GM23338 (cell line): ENCODE measurements at regions not wholly inside any gene's neighbourhood (a gene's known extent, or its start where the extent isn't known, plus 50 kb on each side); places are given as distances from the start of the nearest gene placed in this dataset.

Source experiments
- CREB1 ChIP-seq: fragments of 250-450 bp; sonication (Bioruptor Pico); IDR thresholded peaks from 2 replicates; pipeline ENCODE4 v1.5.0; 2020; ENCODE audit warnings: low read depth, mild to moderate bottlenecking, moderate library complexity
- EZH2 ChIP-seq: fragments of 200-600 bp; sonication (generic); IDR thresholded peaks from one replicate; pipeline ENCODE4 v1.8.0; 2017; ENCODE audit warnings: antibody characterized with exemption, mild to moderate bottlenecking, low read depth; ENCODE audit not compliant: unreplicated experiment
- EZH2phosphoT487 ChIP-seq: fragments of 200-600 bp; sonication (generic); IDR thresholded peaks from one replicate; pipeline ENCODE4 v1.8.1; 2018; ENCODE audit warnings: antibody characterized with exemption; ENCODE audit not compliant: unreplicated experiment
- JUNB ChIP-seq: IDR thresholded peaks from one replicate; pipeline ENCODE4 v1.6.1; 2016; ENCODE audit warnings: antibody characterized with exemption; ENCODE audit not compliant: unreplicated experiment
- NANOG ChIP-seq: IDR thresholded peaks from 2 replicates; pipeline ENCODE4 v1.6.1; 2016; ENCODE audit warnings: antibody characterized with exemption, borderline replicate concordance
- POLR2AphosphoS5 ChIP-seq: IDR thresholded peaks from 2 replicates; pipeline ENCODE4 v1.6.1; 2016; ENCODE audit warnings: antibody characterized with exemption, low read depth
- STAT1 ChIP-seq: IDR thresholded peaks from one replicate; pipeline ENCODE4 v1.6.1; 2016; ENCODE audit warnings: antibody characterized with exemption; ENCODE audit not compliant: unreplicated experiment
- ZNF331 ChIP-seq: fragments of 250-450 bp; sonication (Bioruptor Pico); IDR thresholded peaks from 2 replicates; pipeline ENCODE4 v1.5.0; 2020; ENCODE audit warnings: low read depth, mild to moderate bottlenecking, moderate library complexity
- TF ChIP-seq, protein P1 (sequence below), 2 experiments: fragments of 200-600 bp in 1 of 2; sonication (generic) in 1 of 2; conservative IDR thresholded peaks; 2 replicates each; pipeline versions ENCODE4 v1.5.1 to v1.6.1; 2016 to 2017; ENCODE audit warnings: antibody characterized with exemption in 2 of 2, low read depth in 2 of 2, mild to moderate bottlenecking in 2 of 2, moderate library complexity in 1 of 2
- TF ChIP-seq, protein P2 (sequence below): IDR thresholded peaks from one replicate; pipeline ENCODE4 v1.6.1; 2018; ENCODE audit warnings: antibody characterized with exemption; ENCODE audit not compliant: unreplicated experiment
- TF ChIP-seq, protein P3 (sequence below): IDR thresholded peaks from 2 replicates; pipeline ENCODE4 v1.6.1; 2016; ENCODE audit warnings: antibody characterized with exemption

- TF ChIP-seq, protein P1, sequence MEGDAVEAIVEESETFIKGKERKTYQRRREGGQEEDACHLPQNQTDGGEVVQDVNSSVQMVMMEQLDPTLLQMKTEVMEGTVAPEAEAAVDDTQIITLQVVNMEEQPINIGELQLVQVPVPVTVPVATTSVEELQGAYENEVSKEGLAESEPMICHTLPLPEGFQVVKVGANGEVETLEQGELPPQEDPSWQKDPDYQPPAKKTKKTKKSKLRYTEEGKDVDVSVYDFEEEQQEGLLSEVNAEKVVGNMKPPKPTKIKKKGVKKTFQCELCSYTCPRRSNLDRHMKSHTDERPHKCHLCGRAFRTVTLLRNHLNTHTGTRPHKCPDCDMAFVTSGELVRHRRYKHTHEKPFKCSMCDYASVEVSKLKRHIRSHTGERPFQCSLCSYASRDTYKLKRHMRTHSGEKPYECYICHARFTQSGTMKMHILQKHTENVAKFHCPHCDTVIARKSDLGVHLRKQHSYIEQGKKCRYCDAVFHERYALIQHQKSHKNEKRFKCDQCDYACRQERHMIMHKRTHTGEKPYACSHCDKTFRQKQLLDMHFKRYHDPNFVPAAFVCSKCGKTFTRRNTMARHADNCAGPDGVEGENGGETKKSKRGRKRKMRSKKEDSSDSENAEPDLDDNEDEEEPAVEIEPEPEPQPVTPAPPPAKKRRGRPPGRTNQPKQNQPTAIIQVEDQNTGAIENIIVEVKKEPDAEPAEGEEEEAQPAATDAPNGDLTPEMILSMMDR (conservative IDR thresholded peaks at IDR 0.05; ENCODE audit: low read depth in 2 of 2), result no peak
- TF ChIP-seq, protein P2, sequence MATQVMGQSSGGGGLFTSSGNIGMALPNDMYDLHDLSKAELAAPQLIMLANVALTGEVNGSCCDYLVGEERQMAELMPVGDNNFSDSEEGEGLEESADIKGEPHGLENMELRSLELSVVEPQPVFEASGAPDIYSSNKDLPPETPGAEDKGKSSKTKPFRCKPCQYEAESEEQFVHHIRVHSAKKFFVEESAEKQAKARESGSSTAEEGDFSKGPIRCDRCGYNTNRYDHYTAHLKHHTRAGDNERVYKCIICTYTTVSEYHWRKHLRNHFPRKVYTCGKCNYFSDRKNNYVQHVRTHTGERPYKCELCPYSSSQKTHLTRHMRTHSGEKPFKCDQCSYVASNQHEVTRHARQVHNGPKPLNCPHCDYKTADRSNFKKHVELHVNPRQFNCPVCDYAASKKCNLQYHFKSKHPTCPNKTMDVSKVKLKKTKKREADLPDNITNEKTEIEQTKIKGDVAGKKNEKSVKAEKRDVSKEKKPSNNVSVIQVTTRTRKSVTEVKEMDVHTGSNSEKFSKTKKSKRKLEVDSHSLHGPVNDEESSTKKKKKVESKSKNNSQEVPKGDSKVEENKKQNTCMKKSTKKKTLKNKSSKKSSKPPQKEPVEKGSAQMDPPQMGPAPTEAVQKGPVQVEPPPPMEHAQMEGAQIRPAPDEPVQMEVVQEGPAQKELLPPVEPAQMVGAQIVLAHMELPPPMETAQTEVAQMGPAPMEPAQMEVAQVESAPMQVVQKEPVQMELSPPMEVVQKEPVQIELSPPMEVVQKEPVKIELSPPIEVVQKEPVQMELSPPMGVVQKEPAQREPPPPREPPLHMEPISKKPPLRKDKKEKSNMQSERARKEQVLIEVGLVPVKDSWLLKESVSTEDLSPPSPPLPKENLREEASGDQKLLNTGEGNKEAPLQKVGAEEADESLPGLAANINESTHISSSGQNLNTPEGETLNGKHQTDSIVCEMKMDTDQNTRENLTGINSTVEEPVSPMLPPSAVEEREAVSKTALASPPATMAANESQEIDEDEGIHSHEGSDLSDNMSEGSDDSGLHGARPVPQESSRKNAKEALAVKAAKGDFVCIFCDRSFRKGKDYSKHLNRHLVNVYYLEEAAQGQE, result no peak
- TF ChIP-seq JUNB, result no peak
- no peak for TF ChIP-seq STAT1
- no peak for TF ChIP-seq POLR2AphosphoS5
- TF ChIP-seq EZH2, result no peak
- TF ChIP-seq, protein P3, sequence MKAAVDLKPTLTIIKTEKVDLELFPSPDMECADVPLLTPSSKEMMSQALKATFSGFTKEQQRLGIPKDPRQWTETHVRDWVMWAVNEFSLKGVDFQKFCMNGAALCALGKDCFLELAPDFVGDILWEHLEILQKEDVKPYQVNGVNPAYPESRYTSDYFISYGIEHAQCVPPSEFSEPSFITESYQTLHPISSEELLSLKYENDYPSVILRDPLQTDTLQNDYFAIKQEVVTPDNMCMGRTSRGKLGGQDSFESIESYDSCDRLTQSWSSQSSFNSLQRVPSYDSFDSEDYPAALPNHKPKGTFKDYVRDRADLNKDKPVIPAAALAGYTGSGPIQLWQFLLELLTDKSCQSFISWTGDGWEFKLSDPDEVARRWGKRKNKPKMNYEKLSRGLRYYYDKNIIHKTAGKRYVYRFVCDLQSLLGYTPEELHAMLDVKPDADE, result no peak
- no peak for TF ChIP-seq NANOG
- no peak for TF ChIP-seq EZH2phosphoT487
- no peak for TF ChIP-seq ZNF331 (CRISPR knock-in tag)
- TF ChIP-seq CREB1, result no peak
Observed at GRCh38 chr18:61702007-61702406, 190.8 kb downstream of the RNF152 start.
